K562 (cell line): ENCODE measurements at regions not wholly inside any gene's neighbourhood (a gene's known extent, or its start where the extent isn't known, plus 50 kb on each side); places are given as distances from the start of the nearest gene placed in this dataset.

Source experiments
- ATAC-seq: fragments of 200-7000 bp; cut with Tn5 transposase; 3 replicates; pipeline ENCODE4 v1.9.1; 2020; ENCODE audit warnings: moderate library complexity
- BruUV-seq: library from RNA; stranded (reverse); fragments of 400-500 nt; replicated peaks from 2 replicates; lab custom pipeline; 2021; lab: Mats Ljungman, UMichigan
- CTCF ChIA-PET: fragments of 300-600 bp; formaldehyde crosslinking; extraction: SDS; loops from one replicate; lab custom pipeline; 2021; ENCODE audit warnings: low intra/inter-chr PET ratio; lab: Yijun Ruan, JAX
- POLR2A ChIA-PET: fragments of 300-600, 350-650 bp; sonication (Branson Sonifier 250); formaldehyde crosslinking; extraction: SDS; loops from one replicate; lab custom pipeline; 2021; ENCODE audit warnings: antibody characterized with exemption, inconsistent platforms; lab: Yijun Ruan, JAX
- DNase-seq, 4 experiments: peaks; one replicate each; pipeline versions ENCODE4 v3.0.0 to v3.0.0-alpha.2; 2011 to 2018; ENCODE audit warnings: low spot score in 3 of 4, mixed read lengths in 3 of 4; ENCODE audit errors: extremely low read depth in 1 of 4
- FAIRE-seq: peaks from 2 replicates; lab custom pipeline; 2011; peaks lifted over from hg19 to GRCh38; lab: Jason Lieb, UNC
- H2AFZ ChIP-seq: 2 replicates; pipeline ENCODE4 v1.6.0; 2011; ENCODE audit warnings: low read depth, low read length, control low read depth, inconsistent platforms
- H3K27ac ChIP-seq: fragments of 200-600 bp; 3 replicates; pipeline ENCODE4 v1.8.0; 2011; ENCODE audit warnings: low read depth, mild to moderate bottlenecking, control low read depth, inconsistent platforms, low read length, moderate library complexity, mixed read lengths; ENCODE audit errors: extremely low read depth
- H3K27me3 ChIP-seq, 2 experiments: fragments of 300-600 bp in 1 of 2; 2 replicates in 1 of 2; 3 replicates in 1 of 2; pipeline versions ENCODE4 v1.6.0 to v1.8.0; 2011; ENCODE audit warnings: inconsistent platforms in 2 of 2, low read length in 2 of 2, mild to moderate bottlenecking in 1 of 2, mixed read lengths in 1 of 2, moderate library complexity in 1 of 2; ENCODE audit not compliant: control insufficient read depth in 2 of 2, insufficient read depth in 2 of 2
- H3K36me3 ChIP-seq: fragments of 300-600 bp; 3 replicates; pipeline ENCODE4 v1.8.0; 2011; ENCODE audit warnings: mild to moderate bottlenecking, low read length, inconsistent platforms; ENCODE audit not compliant: control insufficient read depth, insufficient read depth
- H3K4me1 ChIP-seq, 2 experiments: fragments of 200-600 bp in 1 of 2; replicated peaks in 1 of 2; 2 replicates in 1 of 2; 3 replicates in 1 of 2; pipeline versions ENCODE4 v1.5.1 to v1.8.0; 2011; ENCODE audit warnings: inconsistent platforms in 2 of 2, low read length in 2 of 2, mild to moderate bottlenecking in 1 of 2, mixed read lengths in 1 of 2, moderate library complexity in 1 of 2; ENCODE audit not compliant: control insufficient read depth in 2 of 2, insufficient read depth in 2 of 2
- H3K4me2 ChIP-seq: 2 replicates; pipeline ENCODE4 v1.6.1; 2011; ENCODE audit warnings: low read length, control low read depth, inconsistent platforms, mixed read lengths; ENCODE audit not compliant: insufficient read depth
- H3K4me3 ChIP-seq: fragments of 200-600 bp; sonication (generic), shearing (Covaris generic); 2 replicates; pipeline ENCODE4 v1.5.1; 2016; ENCODE audit warnings: control low read depth, inconsistent platforms
- H3K79me2 ChIP-seq: fragments of 200-600 bp; 3 replicates; pipeline ENCODE4 v1.8.0; 2011; ENCODE audit warnings: low read length, inconsistent platforms; ENCODE audit not compliant: control insufficient read depth, insufficient read depth
- H3K9ac ChIP-seq, 2 experiments: 2 replicates each; pipeline versions ENCODE4 v1.6.0 to v1.6.1; 2011; ENCODE audit warnings: low read depth in 2 of 2, low read length in 2 of 2, control low read depth in 1 of 2, inconsistent platforms in 1 of 2, mild to moderate bottlenecking in 1 of 2, mixed read lengths in 1 of 2; ENCODE audit not compliant: insufficient read depth in 1 of 2
- H3K9me1 ChIP-seq: one replicate; pipeline ENCODE4 v1.6.0; 2011; ENCODE audit warnings: inconsistent platforms, mild to moderate bottlenecking, low read length, moderate library complexity; ENCODE audit not compliant: control insufficient read depth, insufficient read depth
- H3K9me3 ChIP-seq: replicated peaks from 2 replicates; pipeline ENCODE4 v1.5.1; 2011; ENCODE audit warnings: low read depth, low read length, inconsistent platforms; ENCODE audit not compliant: control insufficient read depth, insufficient read depth
- H4K20me1 ChIP-seq: replicated peaks from 2 replicates; pipeline ENCODE4 v1.6.1; 2011; ENCODE audit warnings: low read length, inconsistent platforms, mixed read lengths; ENCODE audit not compliant: control insufficient read depth, insufficient read depth
- BACH1 ChIP-seq: fragments of 200-800 bp; sonication (Bioruptor generic); IDR thresholded peaks from 2 replicates; pipeline ENCODE4 v1.6.1; 2016; ENCODE audit warnings: missing genetic modification characterization, missing compliant biosample characterization
- CUX1 ChIP-seq: fragments of 200-800 bp; sonication (Bioruptor generic); IDR thresholded peaks from 2 replicates; pipeline ENCODE4 v1.6.1; 2016; ENCODE audit warnings: missing genetic modification characterization, missing compliant biosample characterization
- FOXJ2 ChIP-seq: fragments of 200-800 bp; sonication (Bioruptor generic); IDR thresholded peaks from 2 replicates; pipeline ENCODE4 v1.6.1; 2016; ENCODE audit warnings: missing genetic modification characterization, missing compliant biosample characterization
- MCM3 ChIP-seq: fragments of 450-650 bp; IDR thresholded peaks from 2 replicates; pipeline ENCODE4 v1.6.1; 2016
- MCM5 ChIP-seq: fragments of 450-650 bp; IDR thresholded peaks from 2 replicates; pipeline ENCODE4 v1.6.1; 2016; ENCODE audit warnings: low read depth
- NELFE ChIP-seq: IDR thresholded peaks from 2 replicates; pipeline ENCODE4 v1.6.1; 2011; ENCODE audit warnings: mild to moderate bottlenecking; ENCODE audit not compliant: insufficient read depth, insufficient read length
- RBM14 ChIP-seq: fragments of 200-400 bp; formaldehyde crosslinking; IDR thresholded peaks from 2 replicates; pipeline ENCODE4 v1.6.1; 2018; ENCODE audit warnings: low read depth, mild to moderate bottlenecking, low read length, moderate library complexity, borderline replicate concordance; ENCODE audit not compliant: insufficient read depth
- SAFB ChIP-seq: fragments of 200-400 bp; formaldehyde crosslinking; IDR thresholded peaks from 2 replicates; pipeline ENCODE4 v1.6.1; 2017; ENCODE audit warnings: low read depth, low read length, borderline replicate concordance
- SIX5 ChIP-seq, 2 experiments: IDR thresholded peaks; 2 replicates each; pipeline ENCODE4 v1.6.1; 2011; ENCODE audit warnings: low read length in 2 of 2, borderline replicate concordance in 1 of 2, low read depth in 1 of 2, mild to moderate bottlenecking in 1 of 2, moderate library complexity in 1 of 2; ENCODE audit not compliant: insufficient read depth in 1 of 2
- SREBF1 ChIP-seq: fragments of 150-350 bp; IDR thresholded peaks from 2 replicates; pipeline ENCODE4 v1.6.1; 2014; ENCODE audit warnings: antibody characterized with exemption, low read depth, low read length, borderline replicate concordance
- TAF15 ChIP-seq: fragments of 200-400 bp; formaldehyde crosslinking; IDR thresholded peaks from 2 replicates; pipeline ENCODE4 v1.6.1; 2017; ENCODE audit warnings: mild to moderate bottlenecking, low read depth, low read length, moderate library complexity
- TFAM ChIP-seq: fragments of 250-450 bp; sonication (Bioruptor Pico); conservative IDR thresholded peaks from 2 replicates; pipeline ENCODE4 v1.5.0; 2021; ENCODE audit warnings: mild to moderate bottlenecking, moderate library complexity
- ZBTB17 ChIP-seq: fragments of 450-650 bp; formaldehyde crosslinking; IDR thresholded peaks from 2 replicates; pipeline ENCODE4 v1.4.0; 2020; ENCODE audit warnings: mild to moderate bottlenecking
- ZNF3 ChIP-seq: fragments of 250-450 bp; sonication (Bioruptor Pico); IDR thresholded peaks from 2 replicates; pipeline ENCODE4 v1.5.0; 2021; ENCODE audit warnings: mild to moderate bottlenecking, moderate library complexity
- WGBS: fragments of 100-300 bp; shearing (Covaris generic); methylation state at CpG from one replicate; pipeline ENCODE4 v1.1.6; 2016; ENCODE audit warnings: low coverage, mixed read lengths; ENCODE audit not compliant: insufficient coverage; ENCODE audit errors: missing lambda C conversion rate; 5-methylcytosine and 5-hydroxymethylcytosine counted together
- in situ Hi-C: fragments of 300-500 bp; cut with MboI; formaldehyde crosslinking; loops from 4 replicates; pipeline ENCODE4 v1.15.0; 2018; ENCODE audit warnings: inconsistent platforms, mixed read lengths
- intact Hi-C: fragments of 100-400 bp; cut with micrococcal nuclease; formaldehyde crosslinking; loops from 2 replicates; pipeline ENCODE4 v1.14.2; 2022

GRCh38 chr1:5734996-5735395, 257.2 kb downstream of the NPHP4 start:
- POLR2A ChIA-PET = interaction anchor here (0.5 to 0.8 kb wide), 3 partner anchors 11 to 949 kb away, joined by 3 to 5 read pairs (median 3); no protein-coding TSS in a partner anchor
- WGBS = 2% methylated on average over 8 of the region's 8 CpGs

GRCh38 chr1:5734414-5734813, 257.8 kb downstream of the NPHP4 start:
- in situ Hi-C loops (no loop called here), intact Hi-C loops (no loop called here)
- no TSS peak for BruUV-seq
- no peaks in the 10 kb centered on the region for H3K36me3 ChIP-seq
- POLR2A ChIA-PET = interaction anchor here (0.5 kb wide), 1 partner anchor 949 kb away, joined by 3 read pairs; no protein-coding TSS in a partner anchor
- no peak for FAIRE-seq
- no peak overlapping the region for H3K9ac ChIP-seq
- H3K9me3 ChIP-seq = no peaks in the 10 kb centered on the region
- H3K9me1 ChIP-seq = no peaks in the 10 kb centered on the region
- ATAC-seq = no peak
- H3K27ac ChIP-seq = no peak overlapping the region
- H3K79me2 ChIP-seq = no peaks in the 10 kb centered on the region
- no peak overlapping the region for H3K4me2 ChIP-seq
- H3K27me3 ChIP-seq = peaks cover 3 to 11% of the 10 kb centered on the region in 2 experiments; a peak in 3 of 5 replicates
- CTCF ChIA-PET = no interaction called here
- WGBS = 1% methylated on average over 8 of the region's 8 CpGs
- H4K20me1 ChIP-seq = 0 out of 2 replicates have a peak, but pooled peaks cover 6% of the 10 kb centered on the region
- DNase-seq = no peak
- H3K4me1 ChIP-seq = no peaks in the 10 kb centered on the region
- no peak overlapping the region for H2AFZ ChIP-seq
- no peak overlapping the region for H3K4me3 ChIP-seq
- TF ChIP-seq CUX1 (CRISPR knock-in tag) (no peak), SAFB (no peak), BACH1 (tag) (no peak), ZBTB17 (CRISPR knock-in tag) (no peak), TAF15 (no peak), NELFE (no peak), RBM14 (no peak), SIX5 (IDR thresholded peaks at IDR 0.05; ENCODE audit: borderline replicate concordance in 1 of 2, insufficient read depth in 1 of 2, low read depth in 1 of 2, low read length in 2 of 2) (no peak), FOXJ2 (tag) (no peak), TFAM (CRISPR knock-in tag) (no peak)

More at GRCh38 chr1:5734996-5735395, 257.2 kb downstream of the NPHP4 start:
- Histone ChIP-seq H3K9me3 (no peaks in the 10 kb centered on the region), H3K9me1 (no peaks in the 10 kb centered on the region), H3K9ac (no peak overlapping the region; a peak in 1 of 4 replicates), H3K27me3 (peaks cover 3 to 10% of the 10 kb centered on the region in 2 experiments; a peak in 3 of 5 replicates), H3K79me2 (no peaks in the 10 kb centered on the region), H4K20me1 (peaks cover under 1% of the 10 kb centered on the region; the same call in 1 of the 2 replicates), H3K36me3 (no peaks in the 10 kb centered on the region), H3K4me1 (no peaks in the 10 kb centered on the region), H3K4me2 (no peak overlapping the region), H2AFZ (no peak overlapping the region), H3K27ac (no peak overlapping the region), H3K4me3 (no peak overlapping the region)
- DNase-seq (no peak), ATAC-seq (no peak), FAIRE-seq (no peak)
- intact Hi-C loops (no loop called here), in situ Hi-C loops (no loop called here)
- CTCF ChIA-PET = no interaction called here
- BruUV-seq = no TSS peak
- TF ChIP-seq MCM5 = no peak
- no peak for TF ChIP-seq ZNF3
- TF ChIP-seq MCM3 = no peak
- no peak for TF ChIP-seq SREBF1
